HEK293 (cell line): ENCODE measurements at regions not wholly inside any gene's neighbourhood (a gene's known extent, or its start where the extent isn't known, plus 50 kb on each side); places are given as distances from the start of the nearest gene placed in this dataset.
A peak's percentile ranks its signal among the peaks of the same experiment; 100 is the strongest.
"Not testable (repeated sequence)": the region's sequence is repeated elsewhere in the genome, so short reads cannot be mapped to it uniquely, and the experiment has no call there.

Source experiments
- CTCF ChIA-PET: fragments of 350-600 bp; formaldehyde crosslinking; extraction: SDS; loops from one replicate; lab custom pipeline; 2021; ENCODE audit warnings: antibody characterized with exemption; lab: Yijun Ruan, JAX
- POLR2A ChIA-PET: fragments of 300-600 bp; formaldehyde crosslinking; extraction: SDS; loops from one replicate; lab custom pipeline; 2020; ENCODE audit warnings: antibody characterized with exemption, inconsistent platforms; lab: Yijun Ruan, JAX
- H3K27ac ChIP-seq: fragments of 200-500 bp; sonication (Bioruptor generic); 2 replicates; pipeline ENCODE4 v1.5.1; 2014; ENCODE audit warnings: low read depth, low read length, control low read depth, inconsistent platforms; ENCODE audit errors: extremely low read depth
- H3K36me3 ChIP-seq, 2 experiments: fragments of 200-500 bp in 1 of 2; sonication (Bioruptor generic) in 1 of 2; 1 replicate in 1 of 2; 2 replicates in 1 of 2; pipeline ENCODE4 v1.5.1; 2014 to 2017; ENCODE audit warnings: inconsistent platforms in 2 of 2, low read length in 2 of 2; ENCODE audit not compliant: control insufficient read depth in 2 of 2, insufficient read depth in 1 of 2
- H3K4me1 ChIP-seq: fragments of 200-500 bp; sonication (Bioruptor generic); 2 replicates; pipeline ENCODE4 v1.5.1; 2014; ENCODE audit warnings: mild to moderate bottlenecking, low read length, inconsistent platforms; ENCODE audit not compliant: control insufficient read depth, insufficient read depth
- H3K4me3 ChIP-seq: 2 replicates; pipeline ENCODE4 v1.5.1; 2011; ENCODE audit warnings: low read depth, mild to moderate bottlenecking, control low read depth, low read length, moderate library complexity
- H3K9me3 ChIP-seq: fragments of 200-500 bp; sonication (Bioruptor generic); 2 replicates; pipeline ENCODE4 v1.5.1; 2014; ENCODE audit warnings: low read depth, low read length, inconsistent platforms; ENCODE audit not compliant: control insufficient read depth, insufficient read depth
- PRDM2 ChIP-seq: fragments of 450-650 bp; formaldehyde crosslinking; IDR thresholded peaks from 2 replicates; pipeline ENCODE4 v1.5.1; 2016; ENCODE audit warnings: missing biosample characterization, missing genetic modification characterization, borderline replicate concordance
- SCRT1 ChIP-seq: fragments of 450-650 bp; formaldehyde crosslinking; IDR thresholded peaks from 2 replicates; pipeline ENCODE4 v1.5.1; 2016; ENCODE audit warnings: missing biosample characterization, missing genetic modification characterization, borderline replicate concordance
- SCRT2 ChIP-seq: fragments of 450-650 bp; formaldehyde crosslinking; IDR thresholded peaks from 2 replicates; pipeline ENCODE4 v1.5.1; 2016; ENCODE audit warnings: missing biosample characterization, missing genetic modification characterization
- ZBTB11 ChIP-seq: fragments of 450-650 bp; formaldehyde crosslinking; conservative IDR thresholded peaks from 2 replicates; pipeline ENCODE4 v1.5.1; 2016; ENCODE audit warnings: low read depth, missing biosample characterization, missing genetic modification characterization
- ZBTB7A ChIP-seq: fragments of 450-650 bp; formaldehyde crosslinking; IDR thresholded peaks from 2 replicates; pipeline ENCODE4 v1.5.1; 2016; ENCODE audit warnings: low read depth, missing biosample characterization, missing genetic modification characterization
- ZNF530 ChIP-seq: fragments of 450-650 bp; formaldehyde crosslinking; IDR thresholded peaks from 2 replicates; pipeline ENCODE4 v1.5.1; 2016; ENCODE audit warnings: low read depth, missing biosample characterization, missing genetic modification characterization
- TF ChIP-seq, protein P1 (sequence below): fragments of 450-650 bp; formaldehyde crosslinking; IDR thresholded peaks from 2 replicates; pipeline ENCODE4 v1.5.1; 2016; ENCODE audit warnings: missing biosample characterization, missing genetic modification characterization
- TF ChIP-seq, protein P2 (sequence below): fragments of 450-650 bp; IDR thresholded peaks from 2 replicates; pipeline ENCODE4 v1.5.1; 2018; ENCODE audit warnings: missing biosample characterization, missing genetic modification characterization

DNA sequence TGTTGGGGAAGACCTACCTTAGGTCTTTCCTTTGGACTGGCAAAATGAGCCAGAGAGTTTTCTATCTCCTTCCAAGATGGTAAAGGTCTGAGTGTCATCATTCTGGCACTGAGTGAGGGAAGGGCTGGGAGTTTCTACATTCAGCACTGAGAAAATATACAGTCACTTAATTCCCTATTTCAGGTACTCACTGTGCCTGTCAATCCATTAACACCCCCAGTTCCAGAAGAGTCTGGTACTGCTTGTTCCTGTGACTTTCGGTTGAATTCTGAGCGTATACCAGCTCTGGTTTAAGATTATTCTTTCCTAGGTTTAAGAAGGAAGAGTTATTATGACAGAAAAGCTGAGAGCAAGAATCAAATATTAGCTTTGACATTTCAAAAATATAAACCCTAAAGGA lies 68.4 kb downstream of the MTX3 start (continued):
- TF ChIP-seq PRDM2 (tag by site-specific recombination) (no peak), ZNF530 (tag by site-specific recombination) (no peak), ZBTB7A (no peak), ZBTB11 (tag by site-specific recombination) (no peak), SCRT2 (no peak)
- TF ChIP-seq, protein P1, sequence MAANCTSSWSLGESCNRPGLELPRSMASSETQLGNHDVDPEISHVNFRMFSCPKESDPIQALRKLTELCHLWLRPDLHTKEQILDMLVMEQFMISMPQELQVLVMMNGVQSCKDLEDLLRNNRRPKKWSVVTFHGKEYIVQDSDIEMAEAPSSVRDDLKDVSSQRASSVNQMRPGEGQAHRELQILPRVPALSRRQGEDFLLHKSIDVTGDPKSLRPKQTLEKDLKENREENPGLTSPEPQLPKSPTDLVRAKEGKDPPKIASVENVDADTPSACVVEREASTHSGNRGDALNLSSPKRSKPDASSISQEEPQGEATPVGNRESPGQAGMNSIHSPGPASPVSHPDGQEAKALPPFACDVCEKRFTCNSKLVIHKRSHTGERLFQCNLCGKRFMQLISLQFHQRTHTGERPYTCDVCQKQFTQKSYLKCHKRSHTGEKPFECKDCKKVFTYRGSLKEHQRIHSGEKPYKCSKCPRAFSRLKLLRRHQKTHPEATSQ (tag by site-specific recombination): no peak
- TF ChIP-seq, protein P2, sequence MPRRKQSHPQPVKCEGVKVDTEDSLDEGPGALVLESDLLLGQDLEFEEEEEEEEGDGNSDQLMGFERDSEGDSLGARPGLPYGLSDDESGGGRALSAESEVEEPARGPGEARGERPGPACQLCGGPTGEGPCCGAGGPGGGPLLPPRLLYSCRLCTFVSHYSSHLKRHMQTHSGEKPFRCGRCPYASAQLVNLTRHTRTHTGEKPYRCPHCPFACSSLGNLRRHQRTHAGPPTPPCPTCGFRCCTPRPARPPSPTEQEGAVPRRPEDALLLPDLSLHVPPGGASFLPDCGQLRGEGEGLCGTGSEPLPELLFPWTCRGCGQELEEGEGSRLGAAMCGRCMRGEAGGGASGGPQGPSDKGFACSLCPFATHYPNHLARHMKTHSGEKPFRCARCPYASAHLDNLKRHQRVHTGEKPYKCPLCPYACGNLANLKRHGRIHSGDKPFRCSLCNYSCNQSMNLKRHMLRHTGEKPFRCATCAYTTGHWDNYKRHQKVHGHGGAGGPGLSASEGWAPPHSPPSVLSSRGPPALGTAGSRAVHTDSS (tag by site-specific recombination): no peak

DNA sequence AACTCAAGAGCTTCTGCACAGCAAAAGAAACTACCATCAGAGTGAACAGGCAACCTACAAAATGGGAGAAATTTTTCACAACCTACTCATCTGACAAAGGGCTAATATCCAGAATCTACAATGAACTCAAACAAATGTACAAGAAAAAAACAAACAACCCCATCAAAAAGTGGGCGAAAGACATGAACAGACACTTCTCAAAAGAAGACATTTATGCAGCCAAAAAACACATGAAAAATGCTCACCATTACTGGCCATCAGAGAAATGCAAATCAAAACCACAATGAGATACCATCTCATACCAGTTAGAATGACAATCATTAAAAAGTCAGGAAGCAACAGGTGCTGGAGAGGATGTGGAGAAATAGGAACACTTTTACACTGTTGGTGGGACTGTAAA lies 83.6 kb downstream of the MTX3 start:
- TF ChIP-seq SCRT2: peak; percentile 73; the same call in 1 of the 2 replicates
- 0 out of 2 replicates have a peak, but pooled peaks have one; percentile 39 for TF ChIP-seq SCRT1 (tag by site-specific recombination)
- TF ChIP-seq, all 188 proteins: peak for 2; not testable (repeated sequence) for 186
- POLR2A ChIA-PET, H3K4me3 ChIP-seq: not testable (repeated sequence)

DNA sequence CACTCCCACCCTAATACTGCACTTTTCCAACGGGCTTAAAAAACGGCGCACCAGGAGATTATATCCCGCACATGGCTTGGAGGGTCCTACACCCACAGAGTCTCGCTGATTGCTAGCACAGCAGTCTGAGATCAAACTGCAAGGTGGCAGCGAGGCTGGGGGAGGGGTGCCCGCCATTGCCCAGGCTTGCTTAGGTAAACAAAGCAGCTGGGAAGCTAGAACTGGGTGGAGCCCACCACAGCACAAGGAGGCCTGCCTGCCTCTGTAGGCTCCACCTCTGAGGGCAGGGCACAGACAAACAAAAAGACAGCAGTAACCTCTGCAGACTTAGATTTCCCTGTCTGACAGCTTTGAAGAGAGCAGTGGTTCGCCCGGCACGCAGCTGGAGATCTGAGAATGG lies 88.5 kb downstream of the MTX3 start:
- H3K27ac ChIP-seq, H3K36me3 ChIP-seq, H3K4me1 ChIP-seq, H3K4me3 ChIP-seq, H3K9me3 ChIP-seq, CTCF ChIA-PET, POLR2A ChIA-PET: not testable (repeated sequence)

More for the DNA sequence above, 83.6 kb downstream of the MTX3 start:
- CTCF ChIA-PET, H3K36me3 ChIP-seq, H3K9me3 ChIP-seq, H3K4me1 ChIP-seq, H3K27ac ChIP-seq: not testable (repeated sequence)
